ENCODE measurements at regions not wholly inside any gene's neighbourhood (a gene's known extent, or its start where the extent isn't known, plus 50 kb on each side); places are given as distances from the start of the nearest gene placed in this dataset.

DNA sequence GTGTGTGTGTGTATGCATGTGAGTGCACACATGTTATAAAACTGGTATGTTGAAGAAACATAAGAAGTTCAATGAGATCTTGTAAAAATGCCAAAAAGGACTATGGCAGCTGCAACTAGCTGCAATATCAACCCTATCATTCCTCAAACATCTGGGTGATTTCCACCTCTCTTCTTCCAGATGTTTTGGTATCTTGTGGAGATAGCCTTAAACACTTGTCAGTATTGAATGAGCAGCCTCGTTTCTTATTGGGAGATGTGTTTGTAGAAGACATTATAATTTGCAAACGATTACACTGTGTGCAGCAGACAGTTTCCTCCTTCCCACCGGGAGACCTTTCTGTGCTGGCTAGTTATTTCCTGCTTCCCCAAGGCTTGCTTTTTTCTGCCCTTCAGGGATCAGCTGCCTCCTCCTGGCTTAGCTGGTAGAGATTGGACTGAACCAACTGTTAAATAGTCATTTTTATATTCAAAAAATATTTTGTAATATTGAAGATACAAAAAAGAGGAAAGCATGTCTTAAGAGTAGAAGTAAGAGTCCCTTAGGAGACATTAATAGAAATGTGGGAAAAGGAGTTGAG lies 168.4 kb upstream of the MPDZ start:
- Histone ChIP-seq H3K79me2 (ENCODE audit: insufficient read depth, low read length) (no peaks in the 10 kb centered on the region), H3K4me1 (ENCODE audit: insufficient read depth, low read length) (no peaks in the 10 kb centered on the region), H3K4me2 (ENCODE audit: insufficient read depth, low read length) (no peak overlapping the region), H3K27me3 (ENCODE audit: insufficient read depth, low read length) (peaks cover 63% of the 10 kb centered on the region), H3K9me3 (ENCODE audit: low read depth, low read length) (no peaks in the 10 kb centered on the region), H2AFZ (ENCODE audit: low read length) (no peak overlapping the region), H4K20me1 (ENCODE audit: insufficient read depth, low read length) (no peaks in the 10 kb centered on the region), H3K27ac (ENCODE audit: low read depth, low read length) (no peak overlapping the region), H3K4me3 (ENCODE audit: insufficient read depth, low read length) (no peak overlapping the region), H3K36me3 (ENCODE audit: insufficient read depth, low read length) (no peaks in the 10 kb centered on the region)
- DNase-seq (ENCODE audit: insufficient read length, low spot score, missing footprints), result no peak
- TF ChIP-seq, protein P1, sequence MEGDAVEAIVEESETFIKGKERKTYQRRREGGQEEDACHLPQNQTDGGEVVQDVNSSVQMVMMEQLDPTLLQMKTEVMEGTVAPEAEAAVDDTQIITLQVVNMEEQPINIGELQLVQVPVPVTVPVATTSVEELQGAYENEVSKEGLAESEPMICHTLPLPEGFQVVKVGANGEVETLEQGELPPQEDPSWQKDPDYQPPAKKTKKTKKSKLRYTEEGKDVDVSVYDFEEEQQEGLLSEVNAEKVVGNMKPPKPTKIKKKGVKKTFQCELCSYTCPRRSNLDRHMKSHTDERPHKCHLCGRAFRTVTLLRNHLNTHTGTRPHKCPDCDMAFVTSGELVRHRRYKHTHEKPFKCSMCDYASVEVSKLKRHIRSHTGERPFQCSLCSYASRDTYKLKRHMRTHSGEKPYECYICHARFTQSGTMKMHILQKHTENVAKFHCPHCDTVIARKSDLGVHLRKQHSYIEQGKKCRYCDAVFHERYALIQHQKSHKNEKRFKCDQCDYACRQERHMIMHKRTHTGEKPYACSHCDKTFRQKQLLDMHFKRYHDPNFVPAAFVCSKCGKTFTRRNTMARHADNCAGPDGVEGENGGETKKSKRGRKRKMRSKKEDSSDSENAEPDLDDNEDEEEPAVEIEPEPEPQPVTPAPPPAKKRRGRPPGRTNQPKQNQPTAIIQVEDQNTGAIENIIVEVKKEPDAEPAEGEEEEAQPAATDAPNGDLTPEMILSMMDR (IDR thresholded peaks at IDR 0.05; ENCODE audit: extremely low read depth, low read depth, low read length), result no peak

DNA sequence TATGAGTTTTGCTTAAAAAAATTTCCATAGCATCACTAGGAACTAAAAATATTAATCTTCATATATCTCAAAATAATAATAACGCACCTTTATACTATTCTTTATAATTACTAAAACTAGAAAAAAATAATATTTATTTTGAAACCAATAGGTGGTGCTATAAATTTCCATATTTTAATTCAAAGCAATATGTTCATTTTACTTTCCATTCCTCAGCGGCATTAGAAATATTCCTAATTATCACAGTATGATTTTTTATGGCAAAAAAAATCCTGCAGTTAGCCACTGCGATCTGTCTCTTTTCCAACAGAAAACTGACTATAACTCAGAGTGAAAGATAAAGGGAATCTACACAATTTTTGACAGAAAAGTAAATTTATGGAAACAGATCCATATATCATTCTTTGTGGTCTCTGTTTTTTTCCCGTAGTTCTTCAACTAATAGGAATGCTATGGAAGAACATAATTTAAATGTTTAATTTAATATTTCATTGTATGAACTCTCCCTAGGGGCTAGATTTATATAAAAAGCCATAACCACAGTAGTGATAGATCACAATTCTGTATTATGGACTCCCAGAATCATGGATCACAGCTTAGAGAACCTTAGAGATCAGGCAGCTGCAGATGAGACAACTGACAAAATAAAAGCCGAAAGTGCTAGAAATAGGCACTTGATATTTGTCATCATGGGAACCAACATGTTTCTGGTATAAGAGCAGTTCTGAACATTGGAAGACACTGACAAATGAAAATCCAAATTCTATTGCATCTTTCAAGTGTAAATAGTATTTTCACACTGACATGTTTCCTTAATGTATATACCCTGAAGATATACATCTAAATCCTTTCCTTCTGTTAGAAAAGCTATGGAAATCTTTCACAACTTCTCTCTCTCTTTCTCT lies 167.7 kb upstream of the MPDZ start:
- Histone ChIP-seq H3K4me2 (ENCODE audit: insufficient read depth, low read length) (peak overlapping the region; percentile 22), H2AFZ (ENCODE audit: low read length) (no peak overlapping the region), H4K20me1 (ENCODE audit: insufficient read depth, low read length) (no peaks in the 10 kb centered on the region), H3K36me3 (ENCODE audit: insufficient read depth, low read length) (no peaks in the 10 kb centered on the region), H3K27me3 (ENCODE audit: insufficient read depth, low read length) (peaks cover 70% of the 10 kb centered on the region), H3K9me3 (ENCODE audit: low read depth, low read length) (no peaks in the 10 kb centered on the region), H3K4me3 (ENCODE audit: insufficient read depth, low read length) (no peak overlapping the region), H3K27ac (ENCODE audit: low read depth, low read length) (no peak overlapping the region), H3K79me2 (ENCODE audit: insufficient read depth, low read length) (no peaks in the 10 kb centered on the region), H3K4me1 (ENCODE audit: insufficient read depth, low read length) (no peaks in the 10 kb centered on the region)
- DNase-seq (ENCODE audit: insufficient read length, low spot score, missing footprints), result peak; percentile 68
- TF ChIP-seq, protein P1 (IDR thresholded peaks at IDR 0.05; ENCODE audit: extremely low read depth, low read depth, low read length), result peak; percentile 32

DNA sequence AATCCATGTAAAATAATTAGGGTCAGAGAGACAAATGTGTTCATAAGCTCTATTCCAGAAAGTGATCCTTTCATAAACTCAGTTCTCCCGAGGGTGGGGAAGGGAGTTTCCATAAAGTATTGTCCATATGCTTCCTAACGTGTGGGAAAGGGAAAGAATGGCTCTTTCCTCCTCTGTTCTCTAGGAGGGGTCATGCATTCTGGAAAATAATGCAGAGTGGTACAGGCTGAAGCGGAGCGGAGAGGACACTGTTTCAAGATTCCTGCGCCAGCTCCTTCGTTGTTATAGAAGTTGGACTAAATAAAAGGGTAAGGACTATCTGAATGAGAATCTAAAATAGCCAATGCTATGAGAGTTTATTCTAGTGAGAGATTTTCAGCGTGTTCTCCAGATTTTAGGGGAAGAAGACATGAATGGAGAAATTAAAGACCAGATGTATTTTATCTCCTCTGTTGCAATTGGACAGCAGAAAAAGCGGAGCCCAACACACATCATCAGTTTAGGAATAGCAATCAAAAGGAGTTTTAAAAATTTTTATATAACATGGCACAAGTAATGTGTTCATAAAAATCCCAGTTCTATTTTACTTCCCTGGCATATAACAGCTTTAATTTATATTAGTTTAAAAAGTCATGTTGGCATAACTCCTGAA lies 166.9 kb upstream of the MPDZ start:
- Histone ChIP-seq H3K9me3 (ENCODE audit: low read depth, low read length) (no peaks in the 10 kb centered on the region), H2AFZ (ENCODE audit: low read length) (no peak overlapping the region), H4K20me1 (ENCODE audit: insufficient read depth, low read length) (no peaks in the 10 kb centered on the region), H3K4me3 (ENCODE audit: insufficient read depth, low read length) (no peak overlapping the region), H3K27me3 (ENCODE audit: insufficient read depth, low read length) (peaks cover 75% of the 10 kb centered on the region), H3K79me2 (ENCODE audit: insufficient read depth, low read length) (no peaks in the 10 kb centered on the region), H3K4me2 (ENCODE audit: insufficient read depth, low read length) (no peak overlapping the region), H3K4me1 (ENCODE audit: insufficient read depth, low read length) (no peaks in the 10 kb centered on the region), H3K36me3 (ENCODE audit: insufficient read depth, low read length) (no peaks in the 10 kb centered on the region), H3K27ac (ENCODE audit: low read depth, low read length) (no peak overlapping the region)
- no peak for DNase-seq (ENCODE audit: insufficient read length, low spot score, missing footprints)
- TF ChIP-seq, protein P1 (IDR thresholded peaks at IDR 0.05; ENCODE audit: extremely low read depth, low read depth, low read length), result no peak

DNA sequence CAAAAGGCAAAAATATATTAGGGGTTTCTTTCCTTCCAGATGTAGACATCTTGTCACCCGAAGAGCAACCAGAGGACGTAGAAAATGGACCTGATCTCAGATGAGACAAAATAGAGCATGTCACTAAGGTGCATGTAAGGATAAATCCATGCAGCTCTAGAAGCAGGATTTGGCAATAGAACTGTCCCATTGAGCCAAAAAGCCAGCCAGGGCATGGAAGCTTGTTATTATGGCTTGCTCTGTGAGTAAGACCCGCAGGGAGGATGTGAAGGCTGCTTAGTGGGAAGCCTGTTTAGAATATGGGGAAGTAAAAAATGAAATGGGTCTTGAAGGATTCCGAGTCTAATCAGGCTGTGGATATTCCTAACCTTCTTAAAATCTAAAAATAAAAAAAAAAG lies 165.6 kb upstream of the MPDZ start:
- no peak overlapping the region for H3K4me2 ChIP-seq (ENCODE audit: insufficient read depth, low read length)
- H3K27ac ChIP-seq (ENCODE audit: low read depth, low read length), result no peak overlapping the region
- TF ChIP-seq, protein P1 (IDR thresholded peaks at IDR 0.05; ENCODE audit: extremely low read depth, low read depth, low read length), result no peak
- H2AFZ ChIP-seq (ENCODE audit: low read length), result no peak overlapping the region
- no peaks in the 10 kb centered on the region for H4K20me1 ChIP-seq (ENCODE audit: insufficient read depth, low read length)
- H3K4me1 ChIP-seq (ENCODE audit: insufficient read depth, low read length), result no peaks in the 10 kb centered on the region
- no peaks in the 10 kb centered on the region for H3K9me3 ChIP-seq (ENCODE audit: low read depth, low read length)
- H3K4me3 ChIP-seq (ENCODE audit: insufficient read depth, low read length), result no peak overlapping the region
- H3K27me3 ChIP-seq (ENCODE audit: insufficient read depth, low read length), result peaks cover 71% of the 10 kb centered on the region
- H3K36me3 ChIP-seq (ENCODE audit: insufficient read depth, low read length), result no peaks in the 10 kb centered on the region
- no peak for DNase-seq (ENCODE audit: insufficient read length, low spot score, missing footprints)
- no peaks in the 10 kb centered on the region for H3K79me2 ChIP-seq (ENCODE audit: insufficient read depth, low read length)

Measured in osteoblast (primary cell).